Anterior cingulate cortex (tissue), 58 donors: ENCODE measurements at regions not wholly inside any gene's neighbourhood (a gene's known extent, or its start where the extent isn't known, plus 50 kb on each side); places are given as distances from the start of the nearest gene placed in this dataset.
A peak's percentile ranks its signal among the peaks of the same experiment; 100 is the strongest.
"Not testable (repeated sequence)": the region's sequence is repeated elsewhere in the genome, so short reads cannot be mapped to it uniquely, and the experiment has no call there.

Source experiments
- DNase-seq, 58 donors: peaks; one replicate each; lab custom pipeline; 2025; lab: John Stamatoyannopoulos, UW

- no peak for DNase-seq
Observed at GRCh38 chr11:115656669-115657068, 152.5 kb upstream of the CADM1 start.

GRCh38 chr11:115656041-115656440, 151.8 kb upstream of the CADM1 start:
- DNase-seq: no peak

- no peak for DNase-seq
Observed at GRCh38 chr11:115654792-115655191, 150.6 kb upstream of the CADM1 start.

- no peak for DNase-seq
Observed at GRCh38 chr11:115653926-115654325, 149.7 kb upstream of the CADM1 start.

- DNase-seq: no peak
Observed at GRCh38 chr11:115653076-115653475, 148.9 kb upstream of the CADM1 start.

GRCh38 chr11:115652496-115652895, 148.3 kb upstream of the CADM1 start:
- DNase-seq: no peak

- no peak for DNase-seq
Observed at GRCh38 chr11:115652094-115652493, 147.9 kb upstream of the CADM1 start.

GRCh38 chr11:115649461-115649860, 145.2 kb upstream of the CADM1 start:
- DNase-seq: no peak

- DNase-seq: peak in 55 of 58 donors; percentile 13 to 86 (median 60)
Observed at GRCh38 chr11:115645631-115646317, 141.6 kb upstream of the CADM1 start.

- DNase-seq: no peak
Observed at GRCh38 chr11:115644856-115645255, 140.6 kb upstream of the CADM1 start.

GRCh38 chr11:115643549-115644270, 139.5 kb upstream of the CADM1 start:
- DNase-seq: peak in 2 of 58 donors; percentile 6 to 18

GRCh38 chr11:115642660-115643059, 138.4 kb upstream of the CADM1 start:
- DNase-seq: no peak

GRCh38 chr11:115637599-115638241, 133.5 kb upstream of the CADM1 start:
- DNase-seq: no peak

- no peak for DNase-seq
Observed at GRCh38 chr11:115636753-115637527, 132.7 kb upstream of the CADM1 start.

- not testable (repeated sequence) for DNase-seq
Observed at GRCh38 chr11:115633977-115634376, 129.8 kb upstream of the CADM1 start.

GRCh38 chr11:115632061-115632460, 127.8 kb upstream of the CADM1 start:
- DNase-seq: no peak

GRCh38 chr11:115631609-115632008, 127.4 kb upstream of the CADM1 start:
- no peak for DNase-seq

- DNase-seq: no peak
Observed at GRCh38 chr11:115630214-115630613, 126.0 kb upstream of the CADM1 start.

- no peak for DNase-seq
Observed at GRCh38 chr11:115629456-115630015, 125.3 kb upstream of the CADM1 start.

GRCh38 chr11:115627666-115628460, 123.6 kb upstream of the CADM1 start:
- DNase-seq: no peak
